GM19240 (cell line): ENCODE measurements at regions not wholly inside any gene's neighbourhood (a gene's known extent, or its start where the extent isn't known, plus 50 kb on each side); places are given as distances from the start of the nearest gene placed in this dataset.
"Not testable (repeated sequence)": the region's sequence is repeated elsewhere in the genome, so short reads cannot be mapped to it uniquely, and the experiment has no call there.

Experiments used
- DNase-seq: peaks from one replicate; pipeline ENCODE4 v3.0.0; 2011; ENCODE audit warnings: low spot score; ENCODE audit not compliant: insufficient read length

DNA sequence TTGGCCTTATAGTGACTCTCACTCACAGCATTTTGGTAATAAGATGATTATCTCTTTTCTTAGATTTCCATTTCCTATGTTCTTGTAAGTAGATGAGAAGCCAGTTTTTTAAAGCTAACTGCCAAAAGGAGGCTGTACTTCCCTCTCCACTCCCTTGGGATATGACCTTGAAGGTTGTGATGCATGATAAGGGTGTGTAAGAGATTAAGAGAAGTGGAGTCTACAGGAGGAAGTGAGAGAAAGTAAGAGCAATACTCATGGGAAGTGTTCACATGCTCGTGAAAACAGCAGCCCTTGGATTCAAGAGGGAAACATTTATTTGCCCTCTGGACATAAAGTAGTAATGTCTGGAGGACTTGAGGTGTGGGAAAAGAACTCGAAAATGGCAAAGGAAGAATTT is 171.5 kb downstream of the EVA1A start:
- DNase-seq, result no peak

GRCh38 chr2:75381032-75381431 is 179.7 kb downstream of the EVA1A start:
- DNase-seq, result no peak

DNA sequence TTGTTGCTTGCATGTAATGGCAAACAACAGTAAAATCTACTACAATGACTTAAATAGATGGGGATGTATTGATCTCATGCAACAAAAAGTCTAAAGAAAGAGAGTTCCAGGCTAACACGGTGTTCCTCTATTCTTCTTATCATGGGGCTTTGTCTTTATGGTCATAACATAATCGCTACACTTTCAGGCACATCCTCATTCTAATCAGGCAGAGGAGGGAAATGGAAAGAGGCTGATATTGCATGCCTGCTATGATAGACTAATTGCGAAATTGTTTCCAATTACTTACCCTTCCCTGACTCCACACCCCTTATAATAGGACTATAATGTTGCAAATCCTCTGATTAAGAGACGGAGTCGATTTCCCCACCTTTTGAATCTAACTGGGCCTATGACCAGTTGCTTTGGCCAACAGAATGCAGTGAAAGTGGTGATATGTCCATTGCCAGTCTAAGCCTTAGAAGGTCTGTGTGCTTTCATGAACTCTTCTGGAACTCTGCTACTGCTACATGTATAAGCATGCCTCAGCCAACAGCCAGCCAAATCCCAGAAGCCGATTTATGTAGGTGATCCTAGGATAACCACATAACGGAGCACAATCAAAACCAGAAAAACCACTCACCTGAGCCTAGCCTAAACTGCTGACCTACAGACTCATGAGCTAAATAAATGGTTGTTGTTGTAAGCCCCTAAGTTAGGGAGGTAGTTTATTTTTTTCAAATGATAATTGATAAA is 180.3 kb upstream of the TACR1 start:
- no peak for DNase-seq

GRCh38 chr2:75375646-75376582 is 176.6 kb upstream of the TACR1 start:
- no peak for DNase-seq

GRCh38 chr2:75374414-75374957 is 175.2 kb upstream of the TACR1 start:
- DNase-seq, result not testable (repeated sequence)

DNA sequence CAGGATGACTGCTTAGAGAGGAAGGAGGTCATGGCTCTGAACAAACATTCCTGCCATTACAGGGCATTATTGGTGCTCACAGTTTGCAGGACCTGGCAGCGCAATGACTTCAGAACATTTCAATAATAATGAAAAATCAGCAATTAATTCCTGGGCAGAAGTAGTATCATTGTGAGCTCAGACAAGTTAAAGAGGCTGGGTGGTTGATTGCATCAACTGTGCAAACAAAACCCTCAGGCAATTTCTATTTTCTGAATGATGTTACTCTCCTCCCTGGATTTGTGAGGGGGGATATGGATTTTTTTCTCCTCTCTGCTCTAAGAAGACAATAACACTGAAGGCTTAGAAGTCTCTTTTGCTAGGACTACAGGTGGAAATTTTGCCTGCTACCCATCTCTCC is 168.1 kb upstream of the TACR1 start:
- DNase-seq, result no peak

GRCh38 chr2:75361486-75361885 is 162.2 kb upstream of the TACR1 start:
- no peak for DNase-seq

- DNase-seq, result no peak
Measured at GRCh38 chr2:75360945-75361344, 161.6 kb upstream of the TACR1 start.

GRCh38 chr2:75356865-75357264 is 157.5 kb upstream of the TACR1 start:
- no peak for DNase-seq

DNA sequence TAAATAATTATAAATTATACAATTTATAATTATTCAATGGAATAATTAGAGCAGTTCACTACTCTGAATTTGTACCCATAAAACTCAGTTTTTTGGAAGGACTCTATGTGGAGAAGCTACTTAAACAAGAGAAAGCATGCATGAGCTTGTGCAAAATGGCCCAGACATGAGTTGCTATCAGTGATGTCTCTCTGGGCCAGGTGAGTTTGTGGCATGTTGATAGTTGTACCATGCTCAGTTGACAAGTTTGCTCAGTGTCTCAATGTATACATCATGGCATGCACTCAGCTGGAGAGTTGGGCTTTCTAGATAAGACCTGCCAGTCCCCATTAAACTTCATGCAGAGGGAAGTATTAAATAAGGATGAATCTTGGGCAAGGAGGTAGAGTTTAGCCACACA is 153.8 kb upstream of the TACR1 start:
- DNase-seq, result no peak

- no peak for DNase-seq
Measured at GRCh38 chr2:75348307-75348706, 149.0 kb upstream of the TACR1 start.

GRCh38 chr2:75344146-75344545 is 144.8 kb upstream of the TACR1 start:
- DNase-seq, result no peak

GRCh38 chr2:75342504-75343175 is 143.3 kb upstream of the TACR1 start:
- no peak for DNase-seq

DNA sequence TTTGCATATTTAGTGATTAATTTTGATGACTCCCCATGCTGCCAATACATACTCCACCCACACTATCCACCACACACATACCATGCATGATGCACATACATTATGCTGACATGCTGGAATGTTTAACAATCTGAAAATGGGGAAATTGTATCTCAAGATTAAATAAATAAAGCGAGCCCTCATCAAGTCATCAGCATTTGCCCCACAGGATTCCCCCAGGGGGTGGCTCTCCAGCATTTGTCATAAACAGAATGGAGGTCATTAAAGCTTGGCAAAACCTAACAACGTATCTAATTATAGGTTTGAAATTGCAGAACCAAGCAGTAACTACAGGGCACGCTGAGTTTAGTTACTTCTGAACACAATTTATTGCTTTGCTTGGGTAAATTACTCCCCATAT is 141.2 kb upstream of the TACR1 start:
- no peak for DNase-seq

DNA sequence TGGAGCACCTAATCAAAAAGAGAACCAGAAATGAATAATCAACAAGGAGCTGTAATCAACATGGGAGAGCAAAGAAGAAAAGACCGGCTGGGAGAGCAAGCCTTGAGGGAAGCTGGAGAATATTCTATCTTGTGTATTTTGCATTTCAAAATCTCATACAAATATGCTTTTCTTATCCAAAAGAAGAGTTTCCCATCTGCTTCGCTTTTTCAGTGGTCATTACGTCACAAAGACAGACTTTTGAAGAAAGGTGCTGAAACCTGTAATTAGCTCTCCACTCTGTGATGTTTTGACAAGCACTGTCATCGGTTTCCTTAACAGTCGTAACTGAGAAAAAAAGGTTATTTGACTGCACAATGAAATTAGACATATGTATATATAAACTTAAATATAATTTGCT is 139.1 kb upstream of the TACR1 start:
- no peak for DNase-seq

GRCh38 chr2:75337619-75338018 is 138.3 kb upstream of the TACR1 start:
- DNase-seq, result no peak

DNA sequence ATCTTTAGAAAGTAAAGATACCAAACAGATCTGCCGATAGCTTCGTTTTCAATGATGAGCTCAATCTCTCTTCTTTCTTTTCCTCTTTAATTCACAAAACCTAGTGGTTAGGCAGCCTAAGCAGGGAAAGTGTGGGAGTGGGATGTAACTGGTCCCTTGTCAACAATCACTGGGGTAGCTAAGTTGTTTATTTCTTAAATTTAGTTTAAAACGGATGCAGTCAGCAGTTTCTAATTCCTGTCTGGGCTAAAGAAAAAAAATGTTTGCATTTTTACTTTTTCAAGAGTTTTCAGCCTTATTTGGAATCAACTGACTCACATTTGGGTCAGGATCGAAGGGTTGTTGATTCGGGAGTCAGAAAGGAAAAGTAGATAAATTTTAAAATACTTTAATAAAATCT is 137.7 kb upstream of the TACR1 start:
- no peak for DNase-seq

GRCh38 chr2:75336451-75336850 is 137.1 kb upstream of the TACR1 start:
- DNase-seq, result no peak

- DNase-seq, result no peak
Measured at GRCh38 chr2:75334076-75334475, 134.8 kb upstream of the TACR1 start.

GRCh38 chr2:75333646-75334045 is 134.3 kb upstream of the TACR1 start:
- DNase-seq, result no peak

- no peak for DNase-seq
Measured at GRCh38 chr2:75328156-75328555, 128.8 kb upstream of the TACR1 start.

- DNase-seq, result no peak
Measured at GRCh38 chr2:75327334-75327733, 128.0 kb upstream of the TACR1 start.
